ENCODE measurements at regions not wholly inside any gene's neighbourhood (a gene's known extent, or its start where the extent isn't known, plus 50 kb on each side); places are given as distances from the start of the nearest gene placed in this dataset.
"Not testable (repeated sequence)": the region's sequence is repeated elsewhere in the genome, so short reads cannot be mapped to it uniquely, and the experiment has no call there.

GRCh38 chr22:10526079-10526478 lies 5001.9 kb upstream of the OR11H1 start:
- not testable (repeated sequence) for H3K9ac ChIP-seq (ENCODE audit: low read depth in 1 of 2, low read length in 2 of 2); H3K4me3 ChIP-seq (ENCODE audit: low read length in 2 of 2); H3K36me3 ChIP-seq (ENCODE audit: control insufficient read depth in 2 of 2, insufficient read depth in 2 of 2, low read length in 2 of 2); H3K27ac ChIP-seq (ENCODE audit: low read depth in 2 of 2, low read length in 2 of 2); H3K27me3 ChIP-seq (ENCODE audit: control insufficient read depth in 2 of 2, insufficient read depth in 2 of 2, low read length in 2 of 2); H3K9me3 ChIP-seq (ENCODE audit: control insufficient read depth in 2 of 2, low read length in 2 of 2); H3K4me1 ChIP-seq (ENCODE audit: control insufficient read depth in 2 of 2, insufficient read depth in 2 of 2, low read length in 2 of 2)

GRCh38 chr22:10531141-10531540 lies 4996.9 kb upstream of the OR11H1 start:
- not testable (repeated sequence) for H3K9me3 ChIP-seq (ENCODE audit: control insufficient read depth in 2 of 2, low read length in 2 of 2)

GRCh38 chr22:10572531-10572930 lies 4955.5 kb upstream of the OR11H1 start:
- H3K36me3 ChIP-seq (ENCODE audit: control insufficient read depth in 2 of 2, insufficient read depth in 2 of 2, low read length in 2 of 2); H3K4me3 ChIP-seq (ENCODE audit: low read length in 2 of 2); H3K27me3 ChIP-seq (ENCODE audit: control insufficient read depth in 2 of 2, insufficient read depth in 2 of 2, low read length in 2 of 2); H3K9me3 ChIP-seq (ENCODE audit: control insufficient read depth in 2 of 2, low read length in 2 of 2); H3K9ac ChIP-seq (ENCODE audit: low read depth in 1 of 2, low read length in 2 of 2); H3K4me1 ChIP-seq (ENCODE audit: control insufficient read depth in 2 of 2, insufficient read depth in 2 of 2, low read length in 2 of 2); H3K27ac ChIP-seq (ENCODE audit: low read depth in 2 of 2, low read length in 2 of 2): not testable (repeated sequence)

More at GRCh38 chr22:10531141-10531540, 4996.9 kb upstream of the OR11H1 start:
- not testable (repeated sequence) for H3K4me1 ChIP-seq (ENCODE audit: control insufficient read depth in 2 of 2, insufficient read depth in 2 of 2, low read length in 2 of 2); H3K27ac ChIP-seq (ENCODE audit: low read depth in 2 of 2, low read length in 2 of 2); H3K9ac ChIP-seq (ENCODE audit: low read depth in 1 of 2, low read length in 2 of 2); H3K36me3 ChIP-seq (ENCODE audit: control insufficient read depth in 2 of 2, insufficient read depth in 2 of 2, low read length in 2 of 2); H3K4me3 ChIP-seq (ENCODE audit: low read length in 2 of 2); H3K27me3 ChIP-seq (ENCODE audit: control insufficient read depth in 2 of 2, insufficient read depth in 2 of 2, low read length in 2 of 2)

DNA sequence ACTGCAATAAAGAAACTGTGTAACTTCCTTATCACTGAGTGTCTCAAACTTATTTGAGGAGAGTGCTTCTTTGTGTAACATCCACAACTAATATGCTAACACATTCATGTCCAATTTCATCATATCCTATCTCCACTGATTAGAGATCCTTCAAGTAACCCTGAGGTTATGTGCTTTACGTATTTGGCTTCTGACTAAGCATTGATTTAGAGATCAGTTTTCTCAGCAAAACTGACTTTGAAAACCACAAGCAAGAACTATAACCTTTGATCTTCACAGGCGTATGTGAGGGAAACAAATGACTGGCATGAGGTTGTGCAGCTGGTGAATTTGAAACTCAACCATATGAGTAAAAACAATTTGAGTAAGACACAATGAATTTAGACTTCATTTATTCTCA lies 4926.9 kb upstream of the OR11H1 start:
- not testable (repeated sequence) for H3K4me3 ChIP-seq (ENCODE audit: low read length in 2 of 2); H3K27ac ChIP-seq (ENCODE audit: low read depth in 2 of 2, low read length in 2 of 2); H3K4me1 ChIP-seq (ENCODE audit: control insufficient read depth in 2 of 2, insufficient read depth in 2 of 2, low read length in 2 of 2); H3K9me3 ChIP-seq (ENCODE audit: control insufficient read depth in 2 of 2, low read length in 2 of 2); H3K27me3 ChIP-seq (ENCODE audit: control insufficient read depth in 2 of 2, insufficient read depth in 2 of 2, low read length in 2 of 2); H3K9ac ChIP-seq (ENCODE audit: low read depth in 1 of 2, low read length in 2 of 2); H3K36me3 ChIP-seq (ENCODE audit: control insufficient read depth in 2 of 2, insufficient read depth in 2 of 2, low read length in 2 of 2)

- not testable (repeated sequence) for H3K9me3 ChIP-seq (ENCODE audit: control insufficient read depth in 2 of 2, low read length in 2 of 2); H3K9ac ChIP-seq (ENCODE audit: low read depth in 1 of 2, low read length in 2 of 2); H3K4me1 ChIP-seq (ENCODE audit: control insufficient read depth in 2 of 2, insufficient read depth in 2 of 2, low read length in 2 of 2); H3K27me3 ChIP-seq (ENCODE audit: control insufficient read depth in 2 of 2, insufficient read depth in 2 of 2, low read length in 2 of 2); H3K4me3 ChIP-seq (ENCODE audit: low read length in 2 of 2); H3K36me3 ChIP-seq (ENCODE audit: control insufficient read depth in 2 of 2, insufficient read depth in 2 of 2, low read length in 2 of 2); H3K27ac ChIP-seq (ENCODE audit: low read depth in 2 of 2, low read length in 2 of 2)
Observed at GRCh38 chr22:10631961-10632360, 4896.0 kb upstream of the OR11H1 start.

DNA sequence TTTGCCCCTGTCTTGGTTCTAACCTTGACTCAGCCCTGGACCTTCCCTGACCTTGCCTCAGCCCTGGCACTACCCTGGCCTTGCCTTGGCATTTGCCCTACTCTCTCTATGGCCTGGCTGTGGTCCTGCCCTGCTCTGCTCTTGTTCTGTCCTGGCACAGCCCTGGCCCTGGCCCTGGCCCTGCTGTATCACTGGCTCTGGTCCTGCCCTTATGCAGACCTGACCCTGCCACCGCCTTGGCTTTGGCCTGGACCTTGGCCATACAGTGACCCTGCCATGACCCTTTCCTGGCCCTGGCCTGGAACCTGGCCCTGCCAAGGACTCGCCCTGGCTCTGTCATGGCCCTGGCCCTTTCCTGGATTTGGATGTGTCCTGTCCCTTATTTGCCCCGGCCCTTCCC lies 4892.7 kb upstream of the OR11H1 start:
- H3K4me1 ChIP-seq (ENCODE audit: control insufficient read depth in 2 of 2, insufficient read depth in 2 of 2, low read length in 2 of 2); H3K36me3 ChIP-seq (ENCODE audit: control insufficient read depth in 2 of 2, insufficient read depth in 2 of 2, low read length in 2 of 2); H3K27ac ChIP-seq (ENCODE audit: low read depth in 2 of 2, low read length in 2 of 2); H3K27me3 ChIP-seq (ENCODE audit: control insufficient read depth in 2 of 2, insufficient read depth in 2 of 2, low read length in 2 of 2); H3K4me3 ChIP-seq (ENCODE audit: low read length in 2 of 2); H3K9me3 ChIP-seq (ENCODE audit: control insufficient read depth in 2 of 2, low read length in 2 of 2); H3K9ac ChIP-seq (ENCODE audit: low read depth in 1 of 2, low read length in 2 of 2): not testable (repeated sequence)

DNA sequence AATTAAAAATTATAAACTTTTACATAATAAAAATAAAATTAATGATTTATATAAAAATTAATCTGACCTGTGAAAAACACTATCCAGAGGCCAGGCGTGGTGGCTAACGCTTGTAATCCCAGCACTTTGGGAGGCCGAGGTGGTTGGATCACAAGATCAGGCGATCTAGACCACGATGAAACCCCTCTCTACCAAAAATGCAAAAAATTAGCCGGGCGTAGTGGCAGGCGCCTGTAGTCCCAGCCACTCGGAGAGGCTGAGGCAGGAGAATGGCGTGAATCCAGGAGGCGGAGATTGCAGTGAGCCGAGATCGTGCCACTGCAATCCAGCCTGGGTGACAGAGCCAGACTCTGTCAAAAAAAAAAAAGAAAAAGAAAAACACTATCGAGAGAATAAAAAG lies 4865.2 kb upstream of the OR11H1 start:
- H3K27ac ChIP-seq (ENCODE audit: low read depth in 2 of 2, low read length in 2 of 2); H3K4me3 ChIP-seq (ENCODE audit: low read length in 2 of 2); H3K9me3 ChIP-seq (ENCODE audit: control insufficient read depth in 2 of 2, low read length in 2 of 2); H3K4me1 ChIP-seq (ENCODE audit: control insufficient read depth in 2 of 2, insufficient read depth in 2 of 2, low read length in 2 of 2); H3K9ac ChIP-seq (ENCODE audit: low read depth in 1 of 2, low read length in 2 of 2); H3K36me3 ChIP-seq (ENCODE audit: control insufficient read depth in 2 of 2, insufficient read depth in 2 of 2, low read length in 2 of 2); H3K27me3 ChIP-seq (ENCODE audit: control insufficient read depth in 2 of 2, insufficient read depth in 2 of 2, low read length in 2 of 2): not testable (repeated sequence)

GRCh38 chr22:10673065-10673464 lies 4854.9 kb upstream of the OR11H1 start:
- H3K27ac ChIP-seq (ENCODE audit: low read depth in 2 of 2, low read length in 2 of 2); H3K9ac ChIP-seq (ENCODE audit: low read depth in 1 of 2, low read length in 2 of 2): not testable (repeated sequence)

DNA sequence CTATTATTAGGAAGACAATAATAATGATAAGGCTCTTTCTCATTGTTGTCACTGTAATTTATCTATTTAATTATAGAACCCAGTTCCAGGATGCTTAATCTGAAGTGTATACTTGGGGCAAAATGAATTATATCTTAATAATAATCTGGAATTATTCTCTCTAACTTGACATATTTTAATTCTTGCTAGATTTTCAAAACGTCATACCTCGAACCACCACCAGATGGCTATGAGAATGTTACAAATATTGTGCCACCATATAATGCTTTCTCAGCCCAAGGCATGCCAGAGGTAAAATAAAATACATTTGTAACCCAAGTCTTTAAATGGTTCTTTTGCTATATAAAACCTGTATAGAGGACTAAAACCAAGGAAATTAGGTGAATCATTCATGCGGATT lies 4849.3 kb upstream of the OR11H1 start:
- not testable (repeated sequence) for H3K9ac ChIP-seq (ENCODE audit: low read depth in 1 of 2, low read length in 2 of 2); H3K4me3 ChIP-seq (ENCODE audit: low read length in 2 of 2); H3K4me1 ChIP-seq (ENCODE audit: control insufficient read depth in 2 of 2, insufficient read depth in 2 of 2, low read length in 2 of 2); H3K9me3 ChIP-seq (ENCODE audit: control insufficient read depth in 2 of 2, low read length in 2 of 2); H3K27ac ChIP-seq (ENCODE audit: low read depth in 2 of 2, low read length in 2 of 2); H3K27me3 ChIP-seq (ENCODE audit: control insufficient read depth in 2 of 2, insufficient read depth in 2 of 2, low read length in 2 of 2); H3K36me3 ChIP-seq (ENCODE audit: control insufficient read depth in 2 of 2, insufficient read depth in 2 of 2, low read length in 2 of 2)

More at GRCh38 chr22:10673065-10673464, 4854.9 kb upstream of the OR11H1 start:
- H3K27me3 ChIP-seq (ENCODE audit: control insufficient read depth in 2 of 2, insufficient read depth in 2 of 2, low read length in 2 of 2); H3K9me3 ChIP-seq (ENCODE audit: control insufficient read depth in 2 of 2, low read length in 2 of 2); H3K4me1 ChIP-seq (ENCODE audit: control insufficient read depth in 2 of 2, insufficient read depth in 2 of 2, low read length in 2 of 2); H3K36me3 ChIP-seq (ENCODE audit: control insufficient read depth in 2 of 2, insufficient read depth in 2 of 2, low read length in 2 of 2); H3K4me3 ChIP-seq (ENCODE audit: low read length in 2 of 2): not testable (repeated sequence)

- H3K27ac ChIP-seq (ENCODE audit: low read depth in 2 of 2, low read length in 2 of 2); H3K9ac ChIP-seq (ENCODE audit: low read depth in 1 of 2, low read length in 2 of 2); H3K9me3 ChIP-seq (ENCODE audit: control insufficient read depth in 2 of 2, low read length in 2 of 2); H3K4me1 ChIP-seq (ENCODE audit: control insufficient read depth in 2 of 2, insufficient read depth in 2 of 2, low read length in 2 of 2); H3K36me3 ChIP-seq (ENCODE audit: control insufficient read depth in 2 of 2, insufficient read depth in 2 of 2, low read length in 2 of 2); H3K4me3 ChIP-seq (ENCODE audit: low read length in 2 of 2); H3K27me3 ChIP-seq (ENCODE audit: control insufficient read depth in 2 of 2, insufficient read depth in 2 of 2, low read length in 2 of 2): not testable (repeated sequence)
Observed at GRCh38 chr22:10685436-10685835, 4842.6 kb upstream of the OR11H1 start.

- H3K4me1 ChIP-seq (ENCODE audit: control insufficient read depth in 2 of 2, insufficient read depth in 2 of 2, low read length in 2 of 2); H3K36me3 ChIP-seq (ENCODE audit: control insufficient read depth in 2 of 2, insufficient read depth in 2 of 2, low read length in 2 of 2); H3K27me3 ChIP-seq (ENCODE audit: control insufficient read depth in 2 of 2, insufficient read depth in 2 of 2, low read length in 2 of 2); H3K4me3 ChIP-seq (ENCODE audit: low read length in 2 of 2); H3K27ac ChIP-seq (ENCODE audit: low read depth in 2 of 2, low read length in 2 of 2); H3K9me3 ChIP-seq (ENCODE audit: control insufficient read depth in 2 of 2, low read length in 2 of 2); H3K9ac ChIP-seq (ENCODE audit: low read depth in 1 of 2, low read length in 2 of 2): not testable (repeated sequence)
Observed at GRCh38 chr22:10687256-10687655, 4840.7 kb upstream of the OR11H1 start.
